Smooth muscle cell (in vitro differentiated cells): ENCODE measurements at regions not wholly inside any gene's neighbourhood (a gene's known extent, or its start where the extent isn't known, plus 50 kb on each side); places are given as distances from the start of the nearest gene placed in this dataset.

Experiments used
- DNase-seq: peaks from one replicate; lab custom pipeline; 2025; ENCODE audit not compliant: unreplicated experiment; lab: John Stamatoyannopoulos, UW
- H2AFZ ChIP-seq: fragments of 200-600 bp; sonication (generic); 2 replicates; pipeline ENCODE4 v1.6.0; 2016; ENCODE audit warnings: antibody characterized with exemption, low read depth, mild to moderate bottlenecking
- H3F3A ChIP-seq: fragments of 200-600 bp; sonication (generic); 2 replicates; pipeline ENCODE4 v1.6.0; 2017; ENCODE audit warnings: antibody characterized with exemption, low read depth
- H3K27ac ChIP-seq: fragments of 200-600 bp; sonication (generic); 2 replicates; pipeline ENCODE4 v1.5.1; 2016; ENCODE audit warnings: low read depth, mild to moderate bottlenecking
- H3K27me3 ChIP-seq: fragments of 200-600 bp; sonication (generic); 2 replicates; pipeline ENCODE4 v1.6.1; 2016; ENCODE audit warnings: low read depth, mild to moderate bottlenecking
- H3K36me3 ChIP-seq: fragments of 200-600 bp; sonication (generic); 2 replicates; pipeline ENCODE4 v1.5.1; 2016; ENCODE audit warnings: low read depth
- H3K4me1 ChIP-seq: fragments of 200-600 bp; sonication (generic); 2 replicates; pipeline ENCODE4 v1.5.1; 2016; ENCODE audit warnings: low read depth
- H3K4me2 ChIP-seq: fragments of 200-600 bp; sonication (generic); 2 replicates; pipeline ENCODE4 v1.6.0; 2016; ENCODE audit warnings: mild to moderate bottlenecking
- H3K4me3 ChIP-seq: fragments of 200-600 bp; sonication (generic); 2 replicates; pipeline ENCODE4 v1.5.1; 2016; ENCODE audit warnings: mild to moderate bottlenecking
- H3K79me2 ChIP-seq: fragments of 200-600 bp; sonication (generic); 2 replicates; pipeline ENCODE4 v1.6.0; 2016; ENCODE audit warnings: low read depth, mild to moderate bottlenecking
- H3K9ac ChIP-seq: fragments of 200-600 bp; sonication (generic); 2 replicates; pipeline ENCODE4 v1.6.0; 2016; ENCODE audit warnings: low read depth
- H3K9me3 ChIP-seq: fragments of 200-600 bp; sonication (generic); replicated peaks from 2 replicates; pipeline ENCODE4 v1.5.1; 2016; ENCODE audit warnings: low read depth
- H4K20me1 ChIP-seq: fragments of 200-600 bp; sonication (generic); 2 replicates; pipeline ENCODE4 v1.6.0; 2016; ENCODE audit warnings: low read depth
- CTCF ChIP-seq: fragments of 200-600 bp; sonication (generic); IDR thresholded peaks from 2 replicates; pipeline ENCODE4 v1.5.1; 2017; ENCODE audit warnings: borderline replicate concordance, mild to moderate bottlenecking, antibody characterized with exemption; ENCODE audit not compliant: insufficient read depth, poor library complexity, severe bottlenecking
- WGBS: methylation state at CpG from one replicate; pipeline ENCODE4 v1.1.7; 2016; ENCODE audit warnings: low lambda C conversion rate; 5-methylcytosine and 5-hydroxymethylcytosine counted together

- no peak overlapping the region for H2AFZ ChIP-seq
- no peak overlapping the region for H3K27ac ChIP-seq
- no peaks in the 10 kb centered on the region for H3F3A ChIP-seq
- H3K4me2 ChIP-seq, result no peak overlapping the region
- H3K4me1 ChIP-seq, result no peaks in the 10 kb centered on the region
- no peaks in the 10 kb centered on the region for H4K20me1 ChIP-seq
- WGBS, result 82% methylated on average over 4 of the region's 4 CpGs
- H3K27me3 ChIP-seq, result no peaks in the 10 kb centered on the region
- no peaks in the 10 kb centered on the region for H3K9me3 ChIP-seq
- H3K36me3 ChIP-seq, result no peaks in the 10 kb centered on the region
- no peaks in the 10 kb centered on the region for H3K79me2 ChIP-seq
- no peak for TF ChIP-seq CTCF
- DNase-seq, result no peak
- no peak overlapping the region for H3K4me3 ChIP-seq
- no peak overlapping the region for H3K9ac ChIP-seq
Observed at GRCh38 chr3:187931770-187932278, 186.6 kb upstream of the BCL6 start.

- H3K4me2 ChIP-seq, result no peak overlapping the region
- no peak overlapping the region for H3K9ac ChIP-seq
- H3K9me3 ChIP-seq, result no peaks in the 10 kb centered on the region
- H2AFZ ChIP-seq, result no peak overlapping the region
- no peak for TF ChIP-seq CTCF
- H4K20me1 ChIP-seq, result no peaks in the 10 kb centered on the region
- H3F3A ChIP-seq, result no peaks in the 10 kb centered on the region
- 95% methylated on average over 6 of the region's 6 CpGs for WGBS
- H3K36me3 ChIP-seq, result no peaks in the 10 kb centered on the region
- no peak overlapping the region for H3K27ac ChIP-seq
- no peaks in the 10 kb centered on the region for H3K79me2 ChIP-seq
- DNase-seq, result no peak
- no peaks in the 10 kb centered on the region for H3K27me3 ChIP-seq
- H3K4me1 ChIP-seq, result no peaks in the 10 kb centered on the region
- no peak overlapping the region for H3K4me3 ChIP-seq
Observed at GRCh38 chr3:187932530-187932929, 187.3 kb upstream of the BCL6 start.

GRCh38 chr3:187935623-187936156, 190.4 kb upstream of the BCL6 start:
- no peak for DNase-seq
- Histone ChIP-seq H3K4me1 (no peaks in the 10 kb centered on the region), H3K27ac (no peak overlapping the region), H3K4me3 (no peak overlapping the region), H3K9ac (no peak overlapping the region), H2AFZ (no peak overlapping the region), H3K4me2 (no peak overlapping the region), H4K20me1 (no peaks in the 10 kb centered on the region), H3K36me3 (no peaks in the 10 kb centered on the region), H3K9me3 (no peaks in the 10 kb centered on the region), H3K79me2 (no peaks in the 10 kb centered on the region), H3F3A (no peaks in the 10 kb centered on the region), H3K27me3 (no peaks in the 10 kb centered on the region)
- WGBS, result 79% methylated on average over 17 of the region's 17 CpGs
- no peak for TF ChIP-seq CTCF

GRCh38 chr3:187936676-187937075, 191.4 kb upstream of the BCL6 start:
- WGBS, result 76% methylated on average over 1 of the region's 1 CpG
- Histone ChIP-seq H3K79me2 (no peaks in the 10 kb centered on the region), H4K20me1 (no peaks in the 10 kb centered on the region), H3K27ac (no peak overlapping the region), H3K4me2 (no peak overlapping the region), H3K9me3 (no peaks in the 10 kb centered on the region), H3K4me1 (no peaks in the 10 kb centered on the region), H3K4me3 (no peak overlapping the region), H2AFZ (no peak overlapping the region), H3K27me3 (no peaks in the 10 kb centered on the region), H3F3A (no peaks in the 10 kb centered on the region), H3K36me3 (no peaks in the 10 kb centered on the region), H3K9ac (no peak overlapping the region)
- no peak for DNase-seq
- no peak for TF ChIP-seq CTCF
